Suprapubic skin (tissue), 4 donors: ENCODE measurements at regions not wholly inside any gene's neighbourhood (a gene's known extent, or its start where the extent isn't known, plus 50 kb on each side); places are given as distances from the start of the nearest gene placed in this dataset.

ENCODE experiments used
- CTCF ChIP-seq, 2 donors: fragments of 200-600 bp in 1 of 2; fragments of 450-650 bp in 1 of 2; sonication (generic) in 1 of 2; IDR thresholded peaks; one replicate each; pipeline ENCODE4 v1.5.1; 2016 to 2019; ENCODE audit warnings: antibody characterized with exemption in 2 of 2, mild to moderate bottlenecking in 1 of 2, moderate library complexity in 1 of 2
- EP300 ChIP-seq: sonication (generic); formaldehyde crosslinking; IDR thresholded peaks from one replicate; pipeline ENCODE4 v1.6.1; 2017; ENCODE audit warnings: antibody characterized with exemption
- POLR2A ChIP-seq, 2 donors: fragments of 450-650 bp; IDR thresholded peaks; one replicate each; pipeline ENCODE4 v1.6.1; 2017; ENCODE audit warnings: antibody characterized with exemption in 2 of 2, mild to moderate bottlenecking in 2 of 2, moderate library complexity in 2 of 2
- POLR2AphosphoS5 ChIP-seq, 3 donors: sonication (generic); formaldehyde crosslinking; IDR thresholded peaks; one replicate each; pipeline ENCODE4 v1.6.1; 2017; ENCODE audit warnings: antibody characterized with exemption in 3 of 3

GRCh38 chr4:100679926-100680325 lies 162.1 kb upstream of the EMCN start:
- no peak for TF ChIP-seq CTCF (IDR thresholded peaks at IDR 0.05)
- no peak for TF ChIP-seq POLR2A (IDR thresholded peaks at IDR 0.05)
- no peak for TF ChIP-seq POLR2AphosphoS5 (IDR thresholded peaks at IDR 0.05)
- TF ChIP-seq EP300 = no peak
